SK-N-SH (cell line): ENCODE measurements at regions not wholly inside any gene's neighbourhood (a gene's known extent, or its start where the extent isn't known, plus 50 kb on each side); places are given as distances from the start of the nearest gene placed in this dataset.

Source experiments
- CTCF ChIA-PET: fragments of 300-600, 350-600 bp; formaldehyde crosslinking; extraction: SDS; loops from one replicate; lab custom pipeline; 2021; lab: Yijun Ruan, JAX
- POLR2A ChIA-PET: fragments of 350-600 bp; sonication (Branson Sonifier 250); formaldehyde crosslinking; extraction: SDS; loops from one replicate; lab custom pipeline; 2020; ENCODE audit warnings: antibody characterized with exemption, inconsistent platforms; lab: Yijun Ruan, JAX
- DNase-seq: peaks from one replicate; pipeline ENCODE4 v3.0.0; 2012
- H2AFZ ChIP-seq: fragments of 200-600 bp; sonication (generic); 2 replicates; pipeline ENCODE4 v1.8.1; 2016; ENCODE audit warnings: antibody characterized with exemption, mild to moderate bottlenecking, low read depth
- H3F3A ChIP-seq: fragments of 200-600 bp; sonication (generic); replicated peaks from 2 replicates; pipeline ENCODE3; 2016; ENCODE audit warnings: antibody characterized with exemption, mild to moderate bottlenecking; ENCODE audit not compliant: insufficient read depth
- H3K27ac ChIP-seq, 2 experiments: fragments of 200-500 bp in 1 of 2; fragments of 200-600 bp in 1 of 2; sonication (Bioruptor generic) in 1 of 2; sonication (generic), shearing (Covaris generic) in 1 of 2; 2 replicates each; pipeline versions ENCODE4 v1.5.1 to v1.6.1; 2014 to 2016; ENCODE audit warnings: low read depth in 2 of 2, inconsistent platforms in 1 of 2, low read length in 1 of 2, mild to moderate bottlenecking in 1 of 2, mixed read lengths in 1 of 2
- H3K27me3 ChIP-seq: fragments of 200-600 bp; sonication (generic), shearing (Covaris generic); 2 replicates; pipeline ENCODE4 v1.6.1; 2016; ENCODE audit warnings: mixed run types; ENCODE audit not compliant: insufficient read depth
- H3K36me3 ChIP-seq, 2 experiments: fragments of 200-500 bp in 1 of 2; fragments of 200-600 bp in 1 of 2; sonication (Bioruptor generic) in 1 of 2; sonication (generic) in 1 of 2; replicated peaks in 1 of 2; 2 replicates each; pipeline versions ENCODE3 to v1.5.1; 2014 to 2016; ENCODE audit warnings: low read length in 1 of 2, mild to moderate bottlenecking in 1 of 2; ENCODE audit not compliant: insufficient read depth in 2 of 2, control insufficient read depth in 1 of 2
- H3K4me1 ChIP-seq, 2 experiments: fragments of 200-500 bp in 1 of 2; fragments of 200-600 bp in 1 of 2; sonication (Bioruptor generic) in 1 of 2; sonication (generic), shearing (Covaris generic) in 1 of 2; 2 replicates each; pipeline versions ENCODE4 v1.5.1 to v1.6.1; 2014 to 2016; ENCODE audit warnings: low read depth in 1 of 2, low read length in 1 of 2, mixed run types in 1 of 2; ENCODE audit not compliant: insufficient read depth in 2 of 2, control insufficient read depth in 1 of 2
- H3K4me2 ChIP-seq: fragments of 200-600 bp; sonication (generic), shearing (Covaris generic); 2 replicates; pipeline ENCODE4 v1.6.1; 2017; ENCODE audit warnings: mixed run types
- H3K4me3 ChIP-seq, 2 experiments: fragments of 200-500 bp in 1 of 2; fragments of 200-600 bp in 1 of 2; sonication (Bioruptor generic) in 1 of 2; sonication (generic), shearing (Covaris generic) in 1 of 2; 2 replicates each; pipeline versions ENCODE4 v1.5.1 to v1.8.1; 2014 to 2016; ENCODE audit warnings: low read depth in 2 of 2, inconsistent platforms in 1 of 2, low read length in 1 of 2, mild to moderate bottlenecking in 1 of 2, mixed read lengths in 1 of 2, moderate library complexity in 1 of 2
- H3K79me2 ChIP-seq: fragments of 200-600 bp; sonication (generic); 2 replicates; pipeline ENCODE4 v1.8.1; 2017; ENCODE audit warnings: mild to moderate bottlenecking; ENCODE audit not compliant: insufficient read depth
- H3K9ac ChIP-seq: fragments of 200-600 bp; sonication (generic); 2 replicates; pipeline ENCODE4 v1.6.1; 2017; ENCODE audit warnings: mixed run types
- H3K9me2 ChIP-seq: fragments of 200-600 bp; sonication (generic); 2 replicates; pipeline ENCODE4 v1.6.1; 2017; ENCODE audit warnings: mixed run types
- H3K9me3 ChIP-seq: fragments of 200-600 bp; sonication (generic); 2 replicates; pipeline ENCODE4 v1.6.1; 2017; ENCODE audit warnings: mixed run types, mild to moderate bottlenecking, moderate library complexity
- H4K20me1 ChIP-seq: fragments of 200-600 bp; sonication (generic); 2 replicates; pipeline ENCODE4 v1.6.1; 2017; ENCODE audit warnings: mild to moderate bottlenecking, mixed run types; ENCODE audit not compliant: insufficient read depth
- EP300 ChIP-seq, 2 experiments: IDR thresholded peaks; 2 replicates each; pipeline versions ENCODE4 v1.4.0 to v1.6.1; 2012; ENCODE audit warnings: borderline replicate concordance in 1 of 2, low read depth in 1 of 2, low read length in 1 of 2
- EZH2phosphoT487 ChIP-seq: fragments of 200-600 bp; sonication (generic); IDR thresholded peaks from 2 replicates; pipeline ENCODE4 v1.6.1; 2017; ENCODE audit warnings: low read depth, mixed run types, mild to moderate bottlenecking, antibody characterized with exemption, moderate library complexity, borderline replicate concordance
- FOSL2 ChIP-seq: IDR thresholded peaks from 2 replicates; pipeline ENCODE4 v1.4.0; 2012; ENCODE audit warnings: low read depth, mild to moderate bottlenecking, moderate library complexity, borderline replicate concordance
- FOXJ3 ChIP-seq: sonication (generic); formaldehyde crosslinking; IDR thresholded peaks from 2 replicates; pipeline ENCODE4 v1.5.1; 2020; ENCODE audit warnings: mild to moderate bottlenecking, missing genetic modification reagents
- FOXM1 ChIP-seq: IDR thresholded peaks from 2 replicates; pipeline ENCODE4 v1.4.0; 2012; ENCODE audit warnings: low read depth, mild to moderate bottlenecking
- GATA2 ChIP-seq: sonication (generic); formaldehyde crosslinking; IDR thresholded peaks from 2 replicates; pipeline ENCODE4 v1.5.0; 2020; ENCODE audit warnings: mild to moderate bottlenecking, missing genetic modification reagents
- MAX ChIP-seq: IDR thresholded peaks from 2 replicates; pipeline ENCODE4 v1.4.0; 2012; ENCODE audit warnings: low read depth
- MEF2A ChIP-seq: IDR thresholded peaks from 2 replicates; pipeline ENCODE4 v1.4.0; 2012; ENCODE audit warnings: low read depth, borderline replicate concordance
- MXI1 ChIP-seq: IDR thresholded peaks from 2 replicates; pipeline ENCODE4 v1.6.1; 2012; ENCODE audit warnings: mild to moderate bottlenecking, low read depth, low read length, improper control_type of control experiment
- NRF1 ChIP-seq: IDR thresholded peaks from 2 replicates; pipeline ENCODE4 v1.6.1; 2012; ENCODE audit warnings: low read depth, mild to moderate bottlenecking, low read length
- POLR2AphosphoS5 ChIP-seq: IDR thresholded peaks from 2 replicates; pipeline ENCODE4 v1.6.1; 2012; ENCODE audit warnings: low read depth, low read length
- RCOR1 ChIP-seq: fragments of 150-350 bp; IDR thresholded peaks from 2 replicates; pipeline ENCODE4 v1.6.1; 2017; ENCODE audit warnings: antibody characterized with exemption, low read length
- REST ChIP-seq: IDR thresholded peaks from 2 replicates; pipeline ENCODE4 v1.6.1; 2012; ENCODE audit warnings: mild to moderate bottlenecking, low read depth, low read length, moderate library complexity
- RFX5 ChIP-seq: IDR thresholded peaks from 2 replicates; pipeline ENCODE4 v1.6.1; 2012; ENCODE audit warnings: mild to moderate bottlenecking, improper control_type of control experiment, low read length
- SIN3A ChIP-seq: IDR thresholded peaks from 2 replicates; pipeline ENCODE4 v1.6.1; 2012; ENCODE audit warnings: low read depth, mild to moderate bottlenecking, low read length, moderate library complexity, borderline replicate concordance
- SMC3 ChIP-seq: IDR thresholded peaks from 2 replicates; pipeline ENCODE4 v1.6.1; 2012; ENCODE audit warnings: low read depth, low read length, improper control_type of control experiment
- USF2 ChIP-seq: fragments of 150-350 bp; IDR thresholded peaks from 2 replicates; pipeline ENCODE4 v1.6.1; 2017; ENCODE audit warnings: antibody characterized with exemption, low read length, low read depth, borderline replicate concordance
- ZBTB33 ChIP-seq: IDR thresholded peaks from 2 replicates; pipeline ENCODE4 v1.4.0; 2012; ENCODE audit warnings: low read depth, borderline replicate concordance
- WGBS: methylation state at CpG from one replicate; pipeline ENCODE4 v1.1.6; 2017; ENCODE audit warnings: low lambda C conversion rate; 5-methylcytosine and 5-hydroxymethylcytosine counted together

GRCh38 chr5:86858442-86858841 lies 240.7 kb downstream of the COX7C start:
- CTCF ChIA-PET: no interaction called here
- H3K27me3 ChIP-seq: no peaks in the 10 kb centered on the region; the same call in 1 of the 2 replicates
- no peaks in the 10 kb centered on the region for H4K20me1 ChIP-seq
- no peaks in the 10 kb centered on the region for H3F3A ChIP-seq
- no peak for DNase-seq
- H3K9ac ChIP-seq: no peak overlapping the region
- no peaks in the 10 kb centered on the region for H3K9me2 ChIP-seq
- 8% methylated on average over 3 of the region's 3 CpGs for WGBS
- no peak overlapping the region for H2AFZ ChIP-seq
- no peaks in the 10 kb centered on the region for H3K4me1 ChIP-seq
- H3K4me3 ChIP-seq: no peak overlapping the region
- H3K9me3 ChIP-seq: no peaks in the 10 kb centered on the region
- H3K79me2 ChIP-seq: no peaks in the 10 kb centered on the region
- POLR2A ChIA-PET: no interaction called here
- H3K27ac ChIP-seq: no peak overlapping the region
- no peak overlapping the region for H3K4me2 ChIP-seq
- no peak for TF ChIP-seq FOSL2
- TF ChIP-seq, all 33 proteins: peak for 0
- no peaks in the 10 kb centered on the region for H3K36me3 ChIP-seq

- Histone ChIP-seq H3K9ac (no peak overlapping the region), H3K4me3 (no peak overlapping the region), H3K4me2 (no peak overlapping the region), H2AFZ (no peak overlapping the region), H3F3A (no peaks in the 10 kb centered on the region), H3K9me2 (no peaks in the 10 kb centered on the region), H3K4me1 (no peaks in the 10 kb centered on the region; a peak in 1 of 4 replicates), H3K9me3 (no peaks in the 10 kb centered on the region), H4K20me1 (no peaks in the 10 kb centered on the region), H3K27ac (no peak overlapping the region), H3K79me2 (no peaks in the 10 kb centered on the region), H3K27me3 (no peaks in the 10 kb centered on the region; the same call in 1 of the 2 replicates), H3K36me3 (no peaks in the 10 kb centered on the region)
- 13% methylated on average over 2 of the region's 2 CpGs for WGBS
- POLR2A ChIA-PET: no interaction called here
- no peak for DNase-seq
- TF ChIP-seq USF2: no peak
- TF ChIP-seq FOXM1: no peak
- no peak for TF ChIP-seq ZBTB33
- TF ChIP-seq POLR2AphosphoS5: no peak
- TF ChIP-seq SMC3: no peak
- no peak for TF ChIP-seq EZH2phosphoT487
- no peak for TF ChIP-seq FOSL2
- TF ChIP-seq GATA2 (CRISPR knock-in tag): no peak
- TF ChIP-seq RCOR1: no peak
- TF ChIP-seq MEF2A: no peak
- no peak for TF ChIP-seq RFX5
- TF ChIP-seq SIN3A: no peak
- no peak for TF ChIP-seq REST
- TF ChIP-seq MAX: no peak
- no peak for TF ChIP-seq EP300 (IDR thresholded peaks at IDR 0.05; ENCODE audit: borderline replicate concordance in 1 of 2, low read depth in 1 of 2, low read length in 1 of 2)
- TF ChIP-seq MXI1: no peak
- TF ChIP-seq NRF1: no peak
- TF ChIP-seq FOXJ3 (CRISPR knock-in tag): no peak
- CTCF ChIA-PET: no interaction called here
Observed at GRCh38 chr5:86861512-86861911, 243.8 kb downstream of the COX7C start.
